Endodermal cell (in vitro differentiated cells): ENCODE measurements at regions not wholly inside any gene's neighbourhood (a gene's known extent, or its start where the extent isn't known, plus 50 kb on each side); places are given as distances from the start of the nearest gene placed in this dataset.
A peak's percentile ranks its signal among the peaks of the same experiment; 100 is the strongest.

ENCODE experiments used
- DNase-seq: peaks from one replicate; pipeline ENCODE4 v3.0.0-alpha.2; 2017
- H3K27ac ChIP-seq: 2 replicates; pipeline ENCODE4 v1.5.1; 2013; ENCODE audit warnings: mild to moderate bottlenecking, low read depth, low read length, moderate library complexity
- H3K27me3 ChIP-seq: 2 replicates; pipeline ENCODE4 v1.6.1; 2013; ENCODE audit warnings: mild to moderate bottlenecking, low read length, moderate library complexity; ENCODE audit not compliant: insufficient read depth, control insufficient read depth, poor library complexity, severe bottlenecking
- H3K36me3 ChIP-seq: 2 replicates; pipeline ENCODE4 v1.7.0; 2013; ENCODE audit warnings: mild to moderate bottlenecking, low read length, moderate library complexity; ENCODE audit not compliant: control insufficient read depth, insufficient read depth
- H3K4me1 ChIP-seq: one replicate; pipeline ENCODE4 v1.7.0; 2013; ENCODE audit warnings: low read length; ENCODE audit not compliant: control insufficient read depth, insufficient read depth
- H3K4me3 ChIP-seq: 2 replicates; pipeline ENCODE4 v1.5.1; 2013; ENCODE audit warnings: mild to moderate bottlenecking, low read length, moderate library complexity
- H3K9ac ChIP-seq: 2 replicates; pipeline ENCODE4 v1.6.1; 2013; ENCODE audit warnings: mild to moderate bottlenecking, low read length, moderate library complexity; ENCODE audit not compliant: poor library complexity, severe bottlenecking; ENCODE audit errors: extremely low read depth
- H3K9me3 ChIP-seq: 2 replicates; pipeline ENCODE4 v1.6.1; 2013; ENCODE audit warnings: mild to moderate bottlenecking, low read length, moderate library complexity; ENCODE audit not compliant: control insufficient read depth
- H3K27ac Mint-ChIP-seq: 2 replicates; pipeline ENCODE4 v1.8.0; 2020; ENCODE audit warnings: mixed read lengths
- H3K27me3 Mint-ChIP-seq: 2 replicates; pipeline ENCODE4 v1.8.0; 2021; ENCODE audit warnings: mild to moderate bottlenecking, mixed read lengths; ENCODE audit not compliant: insufficient read depth
- H3K36me3 Mint-ChIP-seq: 2 replicates; pipeline ENCODE4 v1.8.0; 2020; ENCODE audit warnings: low read depth, mixed read lengths
- H3K4me1 Mint-ChIP-seq: 2 replicates; pipeline ENCODE4 v1.8.0; 2020; ENCODE audit warnings: mixed read lengths
- H3K4me3 Mint-ChIP-seq: 2 replicates; pipeline ENCODE4 v1.8.0; 2020; ENCODE audit warnings: mild to moderate bottlenecking, moderate library complexity, mixed read lengths
- H3K9me3 Mint-ChIP-seq: 2 replicates; pipeline ENCODE4 v1.8.0; 2020; ENCODE audit warnings: mild to moderate bottlenecking, mixed read lengths
- CTCF ChIP-seq: fragments of 200-600 bp; sonication (generic); conservative IDR thresholded peaks from 2 replicates; pipeline ENCODE4 v1.5.0; 2021; ENCODE audit warnings: antibody characterized with exemption, mild to moderate bottlenecking
- WGBS, 2 experiments: methylation state at CpG; one replicate each; pipeline versions ENCODE4 v1.1.5 to v1.1.7; 2013; ENCODE audit warnings: missing lambda C conversion rate in 2 of 2, mixed read lengths in 1 of 2; ENCODE audit not compliant: insufficient coverage in 1 of 2, insufficient read length in 1 of 2; 5-methylcytosine and 5-hydroxymethylcytosine counted together

DNA sequence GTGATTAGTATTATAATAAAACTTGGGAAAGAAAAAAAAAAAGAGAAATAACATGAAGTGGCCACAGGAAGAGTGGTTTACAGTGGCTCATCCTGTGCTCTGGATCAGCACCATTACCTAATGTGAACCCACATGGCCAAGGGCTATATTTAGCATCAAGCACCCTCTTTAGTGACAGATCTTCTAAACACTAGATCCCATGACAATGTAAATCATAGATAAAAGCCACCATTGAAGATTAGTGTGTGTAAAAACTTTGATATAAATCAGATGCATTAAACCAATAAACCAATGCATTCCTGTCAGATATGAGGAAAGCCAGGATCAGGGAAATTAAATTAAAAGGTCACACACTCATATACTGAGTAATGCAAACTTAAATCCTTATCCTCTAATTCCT lies 400.6 kb upstream of the MAGEB18 start:
- H3K9ac ChIP-seq = no peak overlapping the region
- Mint-ChIP-seq H3K36me3 (no peaks in the 10 kb centered on the region), H3K9me3 (peaks cover 23% of the 10 kb centered on the region), H3K4me3 (no peak overlapping the region), H3K4me1 (no peaks in the 10 kb centered on the region), H3K27me3 (no peaks in the 10 kb centered on the region), H3K27ac (no peak overlapping the region)
- no peaks in the 10 kb centered on the region for H3K36me3 ChIP-seq
- no peak for TF ChIP-seq CTCF
- no peaks in the 10 kb centered on the region for H3K4me1 ChIP-seq
- DNase-seq = no peak
- H3K4me3 ChIP-seq = no peak overlapping the region
- no peaks in the 10 kb centered on the region for H3K9me3 ChIP-seq
- H3K27ac ChIP-seq = no peak overlapping the region
- H3K27me3 ChIP-seq = no peaks in the 10 kb centered on the region

DNA sequence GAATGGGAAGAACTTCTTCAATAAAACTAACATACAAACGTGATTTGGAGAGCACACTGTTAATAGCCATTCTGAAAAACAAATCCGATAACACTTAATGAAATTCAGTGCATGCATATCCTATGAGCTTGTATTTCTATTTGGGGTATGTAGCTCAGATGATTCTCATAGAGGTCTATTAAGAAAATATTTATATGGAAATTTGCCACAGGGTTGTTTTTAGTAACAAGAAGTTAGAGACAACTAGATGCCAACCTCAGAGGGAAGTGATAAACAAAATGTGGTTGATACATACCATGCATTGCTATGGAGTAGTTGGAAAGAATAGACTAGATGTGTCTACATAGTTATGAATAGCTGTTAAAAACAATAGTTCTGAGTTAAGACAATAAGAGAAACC lies 395.8 kb upstream of the MAGEB18 start:
- Histone ChIP-seq H3K36me3 (no peaks in the 10 kb centered on the region), H3K4me1 (no peaks in the 10 kb centered on the region), H3K9ac (no peak overlapping the region), H3K27me3 (no peaks in the 10 kb centered on the region), H3K4me3 (no peak overlapping the region), H3K9me3 (no peaks in the 10 kb centered on the region), H3K27ac (no peak overlapping the region)
- TF ChIP-seq CTCF = no peak
- 100% methylated on average over 2 of the region's 2 CpGs; no CpG with 5 or more reads in 1 of the 2 experiments for WGBS, 2 experiments
- H3K4me3 Mint-ChIP-seq = no peak overlapping the region
- no peak for DNase-seq
- H3K27me3 Mint-ChIP-seq = no peaks in the 10 kb centered on the region
- H3K4me1 Mint-ChIP-seq = no peaks in the 10 kb centered on the region
- H3K36me3 Mint-ChIP-seq = no peaks in the 10 kb centered on the region
- H3K27ac Mint-ChIP-seq = no peak overlapping the region
- H3K9me3 Mint-ChIP-seq = peaks cover 31% of the 10 kb centered on the region

DNA sequence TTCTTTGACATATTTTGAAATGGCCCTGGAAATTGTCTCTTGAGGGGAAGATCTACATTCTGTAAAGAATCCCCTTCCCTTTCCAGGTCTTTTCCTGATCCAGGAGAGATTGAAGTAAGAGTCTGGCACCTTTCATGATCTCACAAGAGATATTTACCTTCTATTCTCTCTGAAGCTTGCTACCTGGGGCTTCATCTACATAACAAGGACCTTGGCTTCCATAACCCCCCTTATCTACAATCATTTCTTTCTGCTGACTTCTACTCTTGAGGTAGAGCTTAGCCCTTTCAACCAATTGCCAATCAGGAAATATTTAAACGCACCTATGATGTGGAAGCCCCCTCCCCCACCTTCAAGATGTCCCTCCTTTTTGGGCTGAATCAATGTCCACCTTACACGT lies 383.7 kb upstream of the MAGEB18 start:
- Mint-ChIP-seq H3K36me3 (no peaks in the 10 kb centered on the region), H3K27ac (no peak overlapping the region), H3K27me3 (no peaks in the 10 kb centered on the region), H3K4me1 (peaks cover 3% of the 10 kb centered on the region), H3K4me3 (no peak overlapping the region), H3K9me3 (peaks cover 49% of the 10 kb centered on the region)
- Histone ChIP-seq H3K9me3 (peaks cover 6% of the 10 kb centered on the region), H3K9ac (no peak overlapping the region), H3K4me3 (no peak overlapping the region), H3K36me3 (no peaks in the 10 kb centered on the region), H3K27me3 (no peaks in the 10 kb centered on the region), H3K4me1 (no peaks in the 10 kb centered on the region), H3K27ac (no peak overlapping the region)
- peak; percentile 43 for DNase-seq
- 83 to 90% methylated on average over 1 to 2 of the region's 2 CpGs for WGBS, 2 experiments
- TF ChIP-seq CTCF = no peak
